ENCODE measurements at regions not wholly inside any gene's neighbourhood (a gene's known extent, or its start where the extent isn't known, plus 50 kb on each side); places are given as distances from the start of the nearest gene placed in this dataset.
A peak's percentile ranks its signal among the peaks of the same experiment; 100 is the strongest.

GRCh38 chr1:218537122-218537913 lies 192.2 kb downstream of the TGFB2 start:
- no peak for TF ChIP-seq SMC3 (IDR thresholded peaks at IDR 0.05)
- peak in 1 of 2 experiments; percentile 78; a peak in 2 of 4 replicates for TF ChIP-seq CEBPB (IDR thresholded peaks at IDR 0.05)
- no peak for TF ChIP-seq POLR2A (IDR thresholded peaks at IDR 0.05; ENCODE audit: low read length)
- TF ChIP-seq REST (IDR thresholded peaks at IDR 0.05) = no peak
- TF ChIP-seq ELK1 (IDR thresholded peaks at IDR 0.05; ENCODE audit: low read depth, low read length) = no peak
- no peak for TF ChIP-seq CTCF (IDR thresholded peaks at IDR 0.05)
- no peak for TF ChIP-seq SREBF2 (IDR thresholded peaks at IDR 0.05)
- no peak for TF ChIP-seq USF2 (IDR thresholded peaks at IDR 0.05)
- TF ChIP-seq RAD21 (conservative IDR thresholded peaks at IDR 0.05 in 1 of 2, IDR thresholded peaks at IDR 0.05 in 1 of 2) = no peak
